H1 (cell line): ENCODE measurements at regions not wholly inside any gene's neighbourhood (a gene's known extent, or its start where the extent isn't known, plus 50 kb on each side); places are given as distances from the start of the nearest gene placed in this dataset.

Experiments
- CHD1 ChIP-seq: IDR thresholded peaks from 2 replicates; pipeline ENCODE4 v1.6.1; 2012; ENCODE audit warnings: low read depth, low read length, improper control_type of control experiment
- HDAC2 ChIP-seq, 2 experiments: fragments of 300-600 bp in 1 of 2; sonication (generic) in 1 of 2; IDR thresholded peaks; 2 replicates each; pipeline ENCODE4 v1.6.1; 2011 to 2012; ENCODE audit warnings: low read depth in 2 of 2, low read length in 2 of 2, mild to moderate bottlenecking in 2 of 2, moderate library complexity in 2 of 2, borderline replicate concordance in 1 of 2, inconsistent platforms in 1 of 2
- RXRA ChIP-seq: IDR thresholded peaks from 2 replicates; pipeline ENCODE4 v1.6.1; 2011; ENCODE audit warnings: low read depth, mild to moderate bottlenecking, low read length, moderate library complexity; ENCODE audit not compliant: insufficient read depth
- TF ChIP-seq, protein P1 (sequence below): IDR thresholded peaks from 2 replicates; pipeline ENCODE4 v1.6.1; 2011; ENCODE audit warnings: low read length, improper control_type of control experiment

DNA sequence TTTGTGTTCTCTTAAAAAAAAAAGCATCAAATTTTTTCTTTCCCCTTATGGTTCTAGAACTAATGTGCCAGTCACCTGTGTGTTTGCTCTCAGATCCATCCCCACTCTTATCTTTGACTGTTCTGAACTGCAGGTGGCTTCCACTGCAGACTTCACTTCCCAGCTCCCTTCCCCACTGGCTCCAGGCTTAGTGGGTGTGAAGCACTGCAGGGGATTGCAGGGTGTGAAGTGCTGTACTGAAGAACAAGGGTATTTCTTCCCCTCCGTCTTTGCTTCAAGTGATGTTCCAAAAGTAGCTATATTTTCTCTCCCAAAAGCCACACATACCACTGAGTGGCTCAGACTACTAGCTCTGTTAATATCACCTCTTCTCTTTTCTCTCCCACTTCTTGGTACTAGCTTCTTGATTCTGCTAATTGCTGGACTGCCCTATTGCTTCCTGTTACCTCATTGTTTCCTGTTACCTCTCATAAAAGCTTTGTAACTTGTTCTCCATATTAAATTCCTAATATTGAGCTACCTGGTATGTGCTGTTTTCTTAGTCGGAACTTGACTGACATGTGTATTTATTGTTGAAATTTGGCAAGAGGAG, 115.4 kb upstream of the PRICKLE1 start (continued):
- TF ChIP-seq HDAC2 (IDR thresholded peaks at IDR 0.05; ENCODE audit: borderline replicate concordance in 1 of 2, low read depth in 2 of 2, low read length in 2 of 2) (no peak), CHD1 (no peak), RXRA (no peak)
- TF ChIP-seq, protein P1, sequence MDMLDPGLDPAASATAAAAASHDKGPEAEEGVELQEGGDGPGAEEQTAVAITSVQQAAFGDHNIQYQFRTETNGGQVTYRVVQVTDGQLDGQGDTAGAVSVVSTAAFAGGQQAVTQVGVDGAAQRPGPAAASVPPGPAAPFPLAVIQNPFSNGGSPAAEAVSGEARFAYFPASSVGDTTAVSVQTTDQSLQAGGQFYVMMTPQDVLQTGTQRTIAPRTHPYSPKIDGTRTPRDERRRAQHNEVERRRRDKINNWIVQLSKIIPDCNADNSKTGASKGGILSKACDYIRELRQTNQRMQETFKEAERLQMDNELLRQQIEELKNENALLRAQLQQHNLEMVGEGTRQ, result no peak
